ENCODE measurements at regions not wholly inside any gene's neighbourhood (a gene's known extent, or its start where the extent isn't known, plus 50 kb on each side); places are given as distances from the start of the nearest gene placed in this dataset.

GRCh38 chr2:176544557-176544956 is 275.3 kb downstream of the MTX2 start:
- no peak for TF ChIP-seq CTCF (IDR thresholded peaks at IDR 0.05)
- Histone ChIP-seq H3K4me1 (no peaks in the 10 kb centered on the region), H3K4me3 (no peak overlapping the region), H3K36me3 (no peaks in the 10 kb centered on the region), H3K27me3 (no peaks in the 10 kb centered on the region), H3K27ac (no peak overlapping the region), H3K9me3 (no peaks in the 10 kb centered on the region)
- no peak for DNase-seq (ENCODE audit: low spot score)

GRCh38 chr2:176544991-176545956 is 276.0 kb downstream of the MTX2 start:
- no peaks in the 10 kb centered on the region for H3K9me3 ChIP-seq

GRCh38 chr2:176546550-176546949 is 277.3 kb downstream of the MTX2 start:
- no peaks in the 10 kb centered on the region for H3K9me3 ChIP-seq
- H3K36me3 ChIP-seq: no peaks in the 10 kb centered on the region
- H3K27me3 ChIP-seq: no peaks in the 10 kb centered on the region
- DNase-seq (ENCODE audit: low spot score): no peak
- no peak overlapping the region for H3K4me3 ChIP-seq
- no peaks in the 10 kb centered on the region for H3K4me1 ChIP-seq
- TF ChIP-seq CTCF (IDR thresholded peaks at IDR 0.05): no peak
- H3K27ac ChIP-seq: no peak overlapping the region

More at GRCh38 chr2:176544991-176545956, 276.0 kb downstream of the MTX2 start:
- H3K4me1 ChIP-seq: no peaks in the 10 kb centered on the region
- no peak for TF ChIP-seq CTCF (IDR thresholded peaks at IDR 0.05)
- H3K27me3 ChIP-seq: no peaks in the 10 kb centered on the region
- H3K27ac ChIP-seq: no peak overlapping the region
- no peak for DNase-seq (ENCODE audit: low spot score)
- H3K36me3 ChIP-seq: no peaks in the 10 kb centered on the region
- H3K4me3 ChIP-seq: no peak overlapping the region

GRCh38 chr2:176552501-176553135 is 283.4 kb downstream of the MTX2 start:
- Histone ChIP-seq H3K4me3 (no peak overlapping the region), H3K27ac (peak overlapping the region in 1 of 2 donors; percentile 22), H3K36me3 (no peaks in the 10 kb centered on the region), H3K4me1 (peaks cover 0 to 17% of the 10 kb centered on the region in 2 donors), H3K27me3 (no peaks in the 10 kb centered on the region), H3K9me3 (no peaks in the 10 kb centered on the region)
- DNase-seq (ENCODE audit: low spot score): no peak
- no peak for TF ChIP-seq CTCF (IDR thresholded peaks at IDR 0.05)

- TF ChIP-seq CTCF (IDR thresholded peaks at IDR 0.05): no peak
- H3K27me3 ChIP-seq: no peaks in the 10 kb centered on the region
- no peaks in the 10 kb centered on the region for H3K9me3 ChIP-seq
- H3K36me3 ChIP-seq: no peaks in the 10 kb centered on the region
- peak; percentile 63 for DNase-seq (ENCODE audit: low spot score)
- H3K4me1 ChIP-seq: peaks cover 0 to 17% of the 10 kb centered on the region in 2 donors
- peak overlapping the region; percentile 31 to 50 for H3K4me3 ChIP-seq
- H3K27ac ChIP-seq: peak overlapping the region; percentile 48 to 67
Observed at GRCh38 chr2:176553685-176554100, 284.5 kb downstream of the MTX2 start.
